ENCODE measurements at regions not wholly inside any gene's neighbourhood (a gene's known extent, or its start where the extent isn't known, plus 50 kb on each side); places are given as distances from the start of the nearest gene placed in this dataset.

DNA sequence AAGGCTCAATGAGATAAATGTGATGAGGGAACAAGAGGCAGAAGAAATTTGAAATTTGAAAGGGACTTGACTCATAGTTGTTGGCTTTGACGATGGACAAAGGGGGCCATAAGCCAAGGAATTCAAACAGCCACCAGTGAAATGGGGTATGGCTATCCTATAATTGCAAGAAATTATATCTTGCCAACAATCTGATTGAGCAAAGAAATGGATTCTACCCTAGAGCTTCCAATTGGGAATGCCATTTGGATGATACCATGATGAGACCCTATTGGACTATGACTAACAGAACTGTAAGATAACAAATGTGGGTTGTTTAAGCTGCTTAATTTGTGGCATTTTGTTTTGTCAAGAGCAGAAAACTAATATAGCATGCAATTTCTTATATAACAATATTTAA lies 270.1 kb upstream of the ARSJ start:
- Mint-ChIP-seq H3K9me3 (ENCODE audit: unreplicated experiment) (no peaks in the 10 kb centered on the region), H3K4me3 (ENCODE audit: unreplicated experiment) (no peak overlapping the region), H3K27me3 (ENCODE audit: unreplicated experiment) (peaks cover 3% of the 10 kb centered on the region)

GRCh38 chr4:114249976-114250375 lies 270.5 kb upstream of the ARSJ start:
- TF ChIP-seq, protein P1, sequence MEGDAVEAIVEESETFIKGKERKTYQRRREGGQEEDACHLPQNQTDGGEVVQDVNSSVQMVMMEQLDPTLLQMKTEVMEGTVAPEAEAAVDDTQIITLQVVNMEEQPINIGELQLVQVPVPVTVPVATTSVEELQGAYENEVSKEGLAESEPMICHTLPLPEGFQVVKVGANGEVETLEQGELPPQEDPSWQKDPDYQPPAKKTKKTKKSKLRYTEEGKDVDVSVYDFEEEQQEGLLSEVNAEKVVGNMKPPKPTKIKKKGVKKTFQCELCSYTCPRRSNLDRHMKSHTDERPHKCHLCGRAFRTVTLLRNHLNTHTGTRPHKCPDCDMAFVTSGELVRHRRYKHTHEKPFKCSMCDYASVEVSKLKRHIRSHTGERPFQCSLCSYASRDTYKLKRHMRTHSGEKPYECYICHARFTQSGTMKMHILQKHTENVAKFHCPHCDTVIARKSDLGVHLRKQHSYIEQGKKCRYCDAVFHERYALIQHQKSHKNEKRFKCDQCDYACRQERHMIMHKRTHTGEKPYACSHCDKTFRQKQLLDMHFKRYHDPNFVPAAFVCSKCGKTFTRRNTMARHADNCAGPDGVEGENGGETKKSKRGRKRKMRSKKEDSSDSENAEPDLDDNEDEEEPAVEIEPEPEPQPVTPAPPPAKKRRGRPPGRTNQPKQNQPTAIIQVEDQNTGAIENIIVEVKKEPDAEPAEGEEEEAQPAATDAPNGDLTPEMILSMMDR (IDR thresholded peaks at IDR 0.05; ENCODE audit: unreplicated experiment) = no peak
- H3K36me3 Mint-ChIP-seq (ENCODE audit: low read depth, unreplicated experiment) = no peaks in the 10 kb centered on the region
- DNase-seq (ENCODE audit: low spot score) = no peak
- peaks cover 3% of the 10 kb centered on the region for H3K27me3 Mint-ChIP-seq (ENCODE audit: unreplicated experiment)
- no peak overlapping the region for H3K4me3 Mint-ChIP-seq (ENCODE audit: unreplicated experiment)
- no peaks in the 10 kb centered on the region for H3K4me1 Mint-ChIP-seq (ENCODE audit: unreplicated experiment)
- no peak overlapping the region for H3K27ac Mint-ChIP-seq (ENCODE audit: unreplicated experiment)
- H3K9me3 Mint-ChIP-seq (ENCODE audit: unreplicated experiment) = no peaks in the 10 kb centered on the region

More for the DNA sequence above, 270.1 kb upstream of the ARSJ start:
- Mint-ChIP-seq H3K36me3 (ENCODE audit: low read depth, unreplicated experiment) (no peaks in the 10 kb centered on the region), H3K27ac (ENCODE audit: unreplicated experiment) (no peak overlapping the region), H3K4me1 (ENCODE audit: unreplicated experiment) (no peaks in the 10 kb centered on the region)
- TF ChIP-seq, protein P1 (IDR thresholded peaks at IDR 0.05; ENCODE audit: unreplicated experiment) = no peak
- DNase-seq (ENCODE audit: low spot score) = no peak

GRCh38 chr4:114250439-114250891 lies 271.0 kb upstream of the ARSJ start:
- TF ChIP-seq, protein P1 (IDR thresholded peaks at IDR 0.05; ENCODE audit: unreplicated experiment) = no peak
- no peak for DNase-seq (ENCODE audit: low spot score)

DNA sequence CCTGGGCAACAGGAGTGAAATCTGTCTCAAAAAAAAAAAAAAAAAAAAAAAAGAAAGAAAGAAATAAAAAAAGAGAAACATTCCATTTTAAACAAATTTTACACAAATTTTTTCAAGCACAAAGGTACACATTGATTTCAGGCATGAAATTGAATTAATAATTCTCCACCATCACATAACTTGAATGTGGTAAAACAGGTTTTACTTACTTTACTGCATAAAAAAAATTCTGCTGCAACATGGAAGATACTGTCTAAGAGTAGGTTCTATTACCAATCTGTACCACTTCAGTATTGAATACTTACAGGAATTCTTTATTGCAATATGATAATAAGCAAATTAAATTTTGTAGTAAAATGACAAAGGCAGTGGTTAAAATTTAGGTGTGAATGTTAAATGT lies 271.6 kb upstream of the ARSJ start:
- H3K9me3 Mint-ChIP-seq (ENCODE audit: unreplicated experiment) = no peaks in the 10 kb centered on the region
- H3K4me3 Mint-ChIP-seq (ENCODE audit: unreplicated experiment) = no peak overlapping the region
- H3K36me3 Mint-ChIP-seq (ENCODE audit: low read depth, unreplicated experiment) = no peaks in the 10 kb centered on the region
- H3K4me1 Mint-ChIP-seq (ENCODE audit: unreplicated experiment) = no peaks in the 10 kb centered on the region
- H3K27me3 Mint-ChIP-seq (ENCODE audit: unreplicated experiment) = peaks cover 3% of the 10 kb centered on the region
- no peak for DNase-seq (ENCODE audit: low spot score)
- no peak overlapping the region for H3K27ac Mint-ChIP-seq (ENCODE audit: unreplicated experiment)
- TF ChIP-seq, protein P1 (IDR thresholded peaks at IDR 0.05; ENCODE audit: unreplicated experiment) = no peak

More at GRCh38 chr4:114250439-114250891, 271.0 kb upstream of the ARSJ start:
- H3K4me3 Mint-ChIP-seq (ENCODE audit: unreplicated experiment) = no peak overlapping the region
- H3K9me3 Mint-ChIP-seq (ENCODE audit: unreplicated experiment) = no peaks in the 10 kb centered on the region
- peaks cover 3% of the 10 kb centered on the region for H3K27me3 Mint-ChIP-seq (ENCODE audit: unreplicated experiment)
- no peaks in the 10 kb centered on the region for H3K4me1 Mint-ChIP-seq (ENCODE audit: unreplicated experiment)
- no peak overlapping the region for H3K27ac Mint-ChIP-seq (ENCODE audit: unreplicated experiment)
- H3K36me3 Mint-ChIP-seq (ENCODE audit: low read depth, unreplicated experiment) = no peaks in the 10 kb centered on the region

DNA sequence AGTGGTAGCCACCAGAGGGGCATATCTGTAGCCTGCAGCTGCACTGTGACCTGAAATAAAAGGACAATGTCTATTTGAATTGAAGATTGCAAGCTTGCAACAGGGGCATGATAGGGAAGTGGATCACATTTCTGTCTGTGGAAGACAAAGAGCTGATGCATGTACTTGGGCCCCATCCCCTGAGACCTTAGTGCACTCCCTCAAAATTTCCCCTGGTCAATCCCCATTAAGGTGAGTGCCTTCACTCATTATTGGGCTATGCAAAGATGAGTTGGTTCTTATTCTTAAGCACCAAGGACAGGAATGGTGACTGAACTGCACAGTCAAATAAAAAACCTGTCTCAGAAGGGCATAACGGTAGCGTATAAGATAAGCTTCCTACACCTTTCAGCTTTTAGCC lies 273.1 kb upstream of the ARSJ start:
- TF ChIP-seq, protein P1 (IDR thresholded peaks at IDR 0.05; ENCODE audit: unreplicated experiment) = no peak
- H3K9me3 Mint-ChIP-seq (ENCODE audit: unreplicated experiment) = no peaks in the 10 kb centered on the region
- H3K27ac Mint-ChIP-seq (ENCODE audit: unreplicated experiment) = no peak overlapping the region
- no peaks in the 10 kb centered on the region for H3K4me1 Mint-ChIP-seq (ENCODE audit: unreplicated experiment)
- no peaks in the 10 kb centered on the region for H3K36me3 Mint-ChIP-seq (ENCODE audit: low read depth, unreplicated experiment)
- no peak overlapping the region for H3K4me3 Mint-ChIP-seq (ENCODE audit: unreplicated experiment)
- DNase-seq (ENCODE audit: low spot score) = no peak
- peaks cover 3% of the 10 kb centered on the region for H3K27me3 Mint-ChIP-seq (ENCODE audit: unreplicated experiment)
